GM12873 (cell line): ENCODE measurements at regions not wholly inside any gene's neighbourhood (a gene's known extent, or its start where the extent isn't known, plus 50 kb on each side); places are given as distances from the start of the nearest gene placed in this dataset.

Experiments used
- CTCF ChIP-seq: IDR thresholded peaks from 2 replicates; pipeline ENCODE4 v1.5.1; 2012; ENCODE audit warnings: low read depth, mild to moderate bottlenecking, moderate library complexity, low read length, control low read depth; ENCODE audit not compliant: insufficient read depth; ENCODE audit errors: missing control alignments

GRCh38 chr7:46147871-46148270, 226.8 kb upstream of the IGFBP3 start:
- no peak for TF ChIP-seq CTCF

- TF ChIP-seq CTCF: no peak
These were observed 225.6 kb upstream of the IGFBP3 start for GRCh38 chr7:46146454-46147255.

GRCh38 chr7:46145412-46145811, 224.3 kb upstream of the IGFBP3 start:
- TF ChIP-seq CTCF: no peak

- no peak for TF ChIP-seq CTCF
These were observed 223.2 kb upstream of the IGFBP3 start for GRCh38 chr7:46143949-46144917.

- no peak for TF ChIP-seq CTCF
These were observed 222.3 kb upstream of the IGFBP3 start for GRCh38 chr7:46143421-46143820.

- TF ChIP-seq CTCF: no peak
These were observed 218.0 kb upstream of the IGFBP3 start for GRCh38 chr7:46139079-46139478.

- no peak for TF ChIP-seq CTCF
These were observed 216.7 kb upstream of the IGFBP3 start for GRCh38 chr7:46137725-46138124.
